ENCODE measurements at regions not wholly inside any gene's neighbourhood (a gene's known extent, or its start where the extent isn't known, plus 50 kb on each side); places are given as distances from the start of the nearest gene placed in this dataset.
"Not testable (repeated sequence)": the region's sequence is repeated elsewhere in the genome, so short reads cannot be mapped to it uniquely, and the experiment has no call there.

DNA sequence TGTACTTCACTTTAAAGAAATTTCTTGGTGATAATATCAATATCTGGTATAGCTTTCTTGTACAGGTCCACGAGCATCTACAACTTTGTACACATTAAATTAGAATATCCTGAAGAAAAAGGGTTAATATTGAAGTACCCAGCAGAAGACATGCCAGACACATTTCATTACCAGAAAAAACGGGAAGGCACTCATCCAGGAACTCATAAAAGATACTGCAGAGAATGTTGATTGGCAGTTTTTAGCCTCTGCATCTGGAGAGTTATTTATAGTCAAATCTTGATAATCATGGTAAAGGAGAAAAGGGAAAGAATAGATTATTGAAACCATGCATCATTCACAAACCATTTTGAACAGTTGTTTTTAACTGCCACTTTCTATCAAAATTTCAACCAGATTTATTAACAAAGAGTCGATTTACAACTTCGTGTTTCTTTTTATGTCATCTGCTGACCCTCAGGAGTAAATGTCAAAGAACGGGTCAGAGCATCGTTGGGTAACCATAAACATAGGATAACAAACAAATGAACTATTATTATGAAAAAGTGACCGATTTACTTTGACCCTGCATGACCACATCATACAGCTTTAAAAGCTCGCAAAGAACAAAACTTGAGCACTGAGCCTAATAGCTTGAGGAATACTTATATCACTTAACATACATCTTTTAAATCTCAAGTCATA, 229.2 kb upstream of the SGK1 start:
- DNase-seq = no peak

DNA sequence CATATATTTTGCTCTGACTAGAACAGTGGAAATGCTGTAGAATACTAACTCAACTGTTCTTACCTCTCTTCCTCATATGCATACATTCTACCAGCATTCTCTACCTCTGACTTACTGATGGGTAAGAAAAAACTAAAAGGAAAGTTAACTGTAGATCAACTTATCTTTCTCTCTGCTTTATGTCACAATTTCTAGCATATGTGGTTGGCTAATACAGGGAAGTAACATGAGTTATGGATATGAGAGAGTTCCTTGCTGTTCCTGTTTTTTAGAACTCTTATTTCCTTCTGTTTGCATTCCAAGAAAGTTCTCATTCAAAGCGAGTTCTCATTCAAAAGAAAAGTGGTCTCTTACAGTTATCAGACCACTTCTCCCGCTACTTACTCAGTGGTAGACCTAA, 226.8 kb upstream of the SGK1 start:
- DNase-seq = no peak

DNA sequence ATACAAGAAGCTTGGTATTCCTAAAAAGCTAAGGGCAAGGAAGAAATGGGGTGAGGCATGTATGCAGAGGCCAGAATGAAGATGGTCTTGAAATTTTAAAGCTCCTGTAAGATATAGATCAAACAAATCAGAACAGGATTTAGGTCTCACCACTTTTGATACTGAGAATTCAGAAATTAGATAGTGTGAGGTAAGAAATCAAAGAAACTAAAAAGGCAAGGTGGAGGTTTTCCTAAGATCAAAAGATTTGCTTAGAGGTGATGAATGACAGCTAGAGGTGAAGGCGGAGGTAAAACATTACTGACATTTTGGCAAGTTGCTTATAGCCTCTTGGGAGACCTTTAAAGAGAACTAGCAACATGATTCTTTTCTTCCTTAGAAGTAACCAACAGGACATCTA, 225.2 kb upstream of the SGK1 start:
- DNase-seq = no peak

DNA sequence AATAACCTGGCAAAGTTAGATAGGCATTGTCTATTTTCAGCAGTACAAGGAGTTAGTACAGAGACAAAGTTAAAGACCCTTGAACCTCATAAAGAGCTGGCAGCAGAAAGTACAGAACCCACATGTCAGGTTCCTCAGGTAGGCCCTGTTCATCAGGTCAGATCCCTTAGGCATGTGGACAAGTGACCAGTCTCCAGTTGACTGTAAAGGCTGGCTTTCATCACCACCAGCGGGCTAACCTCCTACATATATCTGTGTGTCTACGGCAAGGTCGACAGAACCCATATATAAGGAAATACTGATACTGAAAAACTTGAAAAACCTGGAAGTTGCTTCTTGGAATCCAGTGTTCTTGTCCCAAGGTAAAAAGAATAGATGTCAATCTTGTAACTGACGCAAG, 223.1 kb upstream of the SGK1 start:
- DNase-seq = no peak

DNA sequence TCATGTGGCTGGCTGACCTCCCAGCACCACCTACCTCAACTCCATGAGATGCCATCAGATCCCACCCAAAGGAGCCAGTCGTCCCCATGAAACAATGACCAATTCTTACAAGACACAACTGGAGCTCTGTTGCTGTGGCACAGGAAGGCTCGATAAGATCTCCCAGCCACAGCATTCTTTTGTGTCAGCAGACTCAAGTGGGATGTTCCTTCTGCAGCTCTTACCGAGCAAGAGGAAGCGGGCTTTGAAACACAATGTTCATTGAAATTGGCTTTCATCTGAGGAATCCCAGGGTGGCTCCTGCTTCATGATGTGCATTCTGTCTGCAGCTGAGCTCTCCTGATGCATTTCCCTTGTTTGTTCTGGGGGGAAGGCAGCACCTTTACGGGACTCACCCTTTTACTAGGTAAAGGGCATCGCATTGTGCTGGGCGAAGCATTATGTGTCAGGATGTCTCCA, 222.0 kb upstream of the SGK1 start:
- DNase-seq = no peak

DNA sequence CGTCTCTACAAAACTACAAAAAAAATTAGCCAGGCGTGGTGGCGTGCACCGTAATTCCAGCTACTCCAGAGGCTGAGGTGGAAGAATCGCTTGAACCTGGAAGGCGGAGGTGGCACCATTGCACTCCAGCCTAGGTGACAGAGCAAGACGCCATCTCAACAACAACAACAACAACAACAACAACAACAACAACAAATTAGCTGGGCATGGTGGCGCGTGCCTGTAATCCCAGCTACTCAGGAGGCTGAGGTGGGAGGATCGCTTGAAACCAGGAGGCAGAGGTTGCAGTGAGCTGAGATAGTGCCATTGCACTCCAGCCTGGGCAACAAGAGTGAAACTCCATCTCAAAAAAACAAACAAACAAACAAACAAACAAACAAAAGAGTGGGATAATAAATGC, 219.9 kb upstream of the SGK1 start:
- DNase-seq = not testable (repeated sequence)

DNA sequence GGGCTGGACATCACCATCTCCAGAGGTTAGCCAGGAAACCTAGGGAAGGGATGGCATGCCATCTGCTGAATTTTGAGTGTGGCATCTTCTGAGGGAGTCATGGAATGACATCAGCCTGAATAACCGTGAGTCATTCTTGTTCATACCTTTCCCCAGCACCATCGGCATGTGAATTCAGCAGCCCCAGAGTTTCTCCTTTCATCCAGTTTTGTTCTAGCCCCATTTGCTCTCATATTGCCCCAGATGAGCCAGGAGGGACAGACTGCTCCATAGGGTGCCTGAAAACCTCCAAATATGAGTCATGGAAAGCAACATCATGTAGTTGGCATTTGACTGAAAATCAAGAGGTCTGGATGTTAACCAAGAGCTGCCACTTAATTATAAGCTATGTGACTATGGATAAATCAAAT, 219.2 kb upstream of the SGK1 start:
- DNase-seq = no peak

DNA sequence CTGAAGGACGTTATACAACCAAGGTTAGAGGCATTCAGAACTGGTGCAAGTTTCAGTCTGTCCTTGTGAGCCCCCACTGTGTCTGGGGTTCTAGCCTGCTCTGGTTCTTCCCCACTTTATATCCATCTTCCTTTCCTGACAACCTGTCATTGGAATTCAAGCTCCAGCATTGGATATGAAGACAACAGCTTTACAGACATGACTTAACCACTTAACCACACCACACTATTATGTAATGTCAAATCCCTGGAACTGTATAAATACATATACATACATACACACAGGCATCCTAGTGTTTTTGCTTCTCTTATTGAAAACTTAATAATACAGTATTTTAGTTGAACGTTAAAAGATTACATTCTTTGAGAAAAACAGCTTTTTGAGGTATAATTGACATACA, 217.9 kb upstream of the SGK1 start:
- DNase-seq = no peak

DNA sequence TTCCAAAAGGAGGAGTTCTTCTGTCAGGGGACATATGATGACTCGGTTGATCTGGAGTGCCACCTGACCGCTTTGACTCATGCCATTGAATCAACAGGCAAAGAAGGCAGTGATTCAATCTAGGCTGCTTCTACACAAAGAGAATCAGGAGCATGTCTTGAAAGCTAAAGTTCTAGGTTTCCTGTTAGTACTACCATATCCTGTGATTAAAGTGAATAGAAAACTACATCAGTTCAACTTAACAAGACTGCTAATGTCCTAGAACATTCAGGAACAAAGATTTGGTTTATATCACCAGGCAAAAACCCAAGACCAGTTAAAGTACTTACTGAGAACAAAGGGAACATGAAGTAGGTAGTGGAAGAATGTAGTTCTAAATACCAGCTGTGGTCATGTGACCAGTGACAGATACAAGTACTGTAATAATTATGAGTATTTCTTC, 216.8 kb upstream of the SGK1 start:
- no peak for DNase-seq

DNA sequence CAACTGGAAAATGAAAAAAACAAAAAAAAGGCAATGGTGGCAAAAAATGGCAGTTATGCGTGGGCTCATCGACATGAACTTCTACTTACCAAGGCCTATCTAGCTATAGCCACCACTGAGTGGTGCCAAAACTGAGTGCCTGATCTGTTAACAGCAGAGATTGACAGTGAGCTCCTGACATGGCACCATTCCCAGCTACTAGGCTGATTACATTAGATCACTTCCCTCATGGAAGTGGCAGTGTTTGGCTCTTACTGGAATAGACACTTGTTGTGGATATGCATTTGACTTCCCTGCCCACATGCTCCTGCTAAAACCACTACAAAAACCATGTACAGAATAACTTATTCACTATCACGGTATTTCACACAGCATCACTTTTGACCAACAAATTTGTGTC, 216.1 kb upstream of the SGK1 start:
- DNase-seq = no peak

DNA sequence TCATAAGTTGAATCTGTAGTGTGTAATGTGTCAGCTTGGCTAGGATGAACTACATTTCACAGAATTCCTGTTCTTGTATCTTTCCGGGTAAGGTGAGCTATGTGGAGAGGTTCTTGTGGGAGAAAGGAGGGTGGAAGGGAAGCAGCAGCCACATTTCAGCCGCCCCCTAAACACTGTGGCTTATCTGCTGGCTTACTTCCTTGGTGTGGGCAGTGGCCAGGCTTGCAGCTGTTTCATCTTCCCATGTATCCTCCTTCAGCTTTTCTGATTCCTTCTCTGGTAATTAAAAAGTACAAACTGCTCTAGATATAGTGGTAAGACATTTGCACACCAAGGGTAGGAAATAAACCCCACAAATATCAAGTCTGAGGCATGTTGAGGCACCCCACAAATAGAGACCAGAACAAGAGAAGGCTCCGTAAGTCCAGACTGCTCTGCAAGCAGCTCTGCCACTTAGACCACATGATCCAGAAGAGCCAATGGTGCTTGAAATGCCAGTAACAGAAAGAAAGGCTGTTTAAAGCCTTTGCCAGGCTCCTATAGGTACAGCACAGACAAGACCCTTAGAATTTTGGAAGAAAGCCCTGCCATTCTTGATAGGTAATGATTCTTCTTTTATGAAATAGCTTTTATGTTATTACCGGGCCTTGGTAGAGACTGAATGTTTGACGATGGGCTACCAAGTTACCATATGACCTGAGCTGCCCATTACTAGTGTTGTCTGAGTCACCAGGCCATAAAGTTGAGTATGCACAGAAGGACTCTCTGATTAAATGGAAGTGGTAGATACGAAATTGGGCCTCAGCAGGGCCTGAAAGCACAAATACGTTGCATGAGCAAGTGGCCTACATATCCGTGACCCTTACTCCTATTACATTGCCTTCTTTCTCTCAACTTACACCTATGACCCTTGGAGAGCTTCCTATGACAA, 215.0 kb upstream of the SGK1 start:
- no peak for DNase-seq

DNA sequence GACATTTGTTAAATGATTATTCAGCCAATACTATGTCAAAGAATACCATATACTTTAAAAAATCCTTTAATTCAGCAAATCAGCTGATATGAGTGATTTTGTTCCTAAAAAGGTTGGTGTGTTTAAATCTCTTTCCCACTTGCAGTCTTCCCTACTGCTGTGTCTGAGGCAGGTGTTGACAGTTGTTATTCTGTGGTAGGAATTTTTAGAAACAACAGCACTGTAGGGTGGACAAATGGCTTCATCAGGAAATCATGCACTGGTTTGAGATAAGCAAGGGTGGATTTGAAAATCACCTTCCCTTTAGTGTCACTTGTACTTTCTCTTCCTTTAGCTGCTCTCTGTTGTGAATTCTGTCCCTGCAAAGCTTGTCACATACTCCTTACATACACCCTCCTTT, 213.7 kb upstream of the SGK1 start:
- no peak for DNase-seq

DNA sequence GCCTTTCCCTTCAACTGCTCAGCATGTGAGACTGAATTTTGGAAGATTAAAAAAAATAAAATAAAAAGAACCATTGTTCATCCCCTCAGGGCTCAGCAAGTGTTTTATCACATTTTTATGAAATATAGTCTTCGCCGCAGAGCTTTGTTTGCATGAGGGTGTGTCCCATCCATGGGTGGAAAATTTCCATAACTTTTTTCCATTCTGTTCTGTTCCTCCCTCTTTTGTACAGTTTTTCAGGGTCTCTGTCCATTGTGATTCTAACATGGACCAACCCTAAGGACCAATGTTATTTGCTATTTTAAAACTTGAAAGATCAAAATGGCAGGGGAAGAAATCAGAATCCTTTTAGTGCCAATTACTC, 213.3 kb upstream of the SGK1 start:
- DNase-seq = no peak

DNA sequence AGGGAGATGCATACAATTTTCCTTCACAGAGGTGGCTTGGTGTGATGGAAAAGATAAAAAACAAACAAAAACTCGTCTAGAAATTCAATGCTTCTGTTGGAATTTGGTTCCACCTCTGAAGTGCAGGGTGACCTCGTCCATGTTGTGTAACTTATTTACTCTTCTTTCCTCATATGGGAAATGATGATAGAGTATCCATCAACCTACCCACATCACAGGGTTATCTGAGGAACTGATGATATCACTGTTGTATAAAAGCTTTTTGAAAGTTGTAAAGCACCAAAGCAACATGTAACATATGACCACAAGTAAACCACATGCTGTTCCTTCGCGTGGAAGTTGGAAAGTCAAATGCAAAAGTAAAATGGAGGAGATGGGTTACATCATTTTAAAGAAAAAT, 212.0 kb upstream of the SGK1 start:
- no peak for DNase-seq

DNA sequence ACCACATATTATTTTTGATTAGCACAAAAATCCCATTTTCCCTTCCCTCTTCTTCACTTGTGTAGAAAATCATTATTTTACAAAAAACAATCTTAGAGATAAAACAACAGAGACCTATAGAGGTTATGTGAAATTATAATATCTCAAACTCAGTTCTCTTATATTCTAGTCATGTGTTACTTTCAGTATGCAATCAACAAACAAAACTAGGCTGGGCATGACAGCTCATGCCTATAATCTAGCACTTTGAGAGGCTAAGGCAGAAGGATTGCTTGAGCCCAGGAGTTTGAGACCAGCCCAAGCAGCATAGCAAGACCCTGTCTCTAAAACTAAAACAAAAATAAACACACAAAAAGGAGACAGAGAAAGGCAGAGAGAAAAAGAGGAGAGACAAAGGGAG, 211.4 kb upstream of the SGK1 start:
- DNase-seq = no peak

DNA sequence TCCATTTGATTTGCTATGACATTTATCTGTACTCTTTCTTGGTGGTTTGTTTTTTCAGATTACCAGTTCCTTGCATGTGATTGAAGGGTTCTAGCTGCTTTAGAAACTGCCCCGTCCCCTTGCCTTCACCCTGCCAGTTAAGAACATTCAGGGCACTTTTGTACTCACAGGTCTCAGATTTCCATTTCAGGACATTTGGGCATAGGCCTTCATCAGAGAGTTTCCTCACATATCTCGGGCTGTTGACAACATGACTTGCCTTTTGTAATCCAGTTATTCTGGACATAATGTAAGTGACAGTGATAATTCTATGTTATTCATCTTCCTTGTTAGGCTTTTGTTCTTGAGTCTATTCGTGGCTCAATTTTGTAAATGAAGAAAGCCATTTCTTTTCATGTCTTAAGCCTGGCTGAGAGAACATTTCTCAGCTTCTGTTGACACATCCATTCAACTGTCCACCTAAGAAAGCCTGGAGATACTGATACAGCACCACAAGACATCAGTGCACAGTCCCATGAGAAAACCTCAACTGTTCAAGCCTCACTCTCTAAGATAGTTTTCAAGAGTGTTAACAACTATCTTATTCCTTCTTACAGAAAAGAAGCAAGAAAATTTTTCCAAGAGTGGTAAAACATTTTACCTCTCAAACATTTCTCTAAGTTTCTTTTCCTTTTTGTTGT, 209.3 kb upstream of the SGK1 start:
- DNase-seq = no peak

DNA sequence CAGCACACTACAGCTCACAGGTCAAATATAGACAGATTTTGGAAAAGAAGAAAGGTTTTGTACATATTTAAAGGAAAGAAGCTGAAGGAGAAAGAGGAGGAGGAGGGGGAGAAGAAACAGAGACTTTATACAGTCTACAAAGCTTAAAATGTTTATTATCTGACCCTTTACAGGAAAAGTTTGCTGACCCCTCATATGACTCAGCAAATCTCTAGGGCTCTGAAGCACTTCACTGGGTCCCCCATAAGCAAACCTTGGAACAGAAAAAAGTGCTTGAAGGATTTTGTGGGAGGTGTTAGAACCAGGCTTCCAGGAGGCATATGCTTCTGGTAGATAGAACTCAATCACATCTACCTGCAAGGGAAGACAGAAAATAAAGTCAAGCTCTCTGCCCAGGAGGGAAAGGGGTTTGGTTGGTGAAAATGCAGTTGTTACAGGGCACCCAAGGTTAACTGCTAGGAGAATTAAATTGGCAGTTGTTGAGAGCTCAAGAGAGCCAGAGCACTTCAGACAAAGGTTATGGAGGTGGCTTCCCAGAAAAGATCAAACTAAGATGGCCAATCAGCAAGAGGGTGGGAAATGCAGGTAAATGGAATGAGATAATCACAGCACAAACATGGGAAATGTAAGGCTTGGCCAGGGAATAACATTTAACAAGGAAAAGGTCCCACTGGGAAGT, 207.4 kb upstream of the SGK1 start:
- DNase-seq = no peak

DNA sequence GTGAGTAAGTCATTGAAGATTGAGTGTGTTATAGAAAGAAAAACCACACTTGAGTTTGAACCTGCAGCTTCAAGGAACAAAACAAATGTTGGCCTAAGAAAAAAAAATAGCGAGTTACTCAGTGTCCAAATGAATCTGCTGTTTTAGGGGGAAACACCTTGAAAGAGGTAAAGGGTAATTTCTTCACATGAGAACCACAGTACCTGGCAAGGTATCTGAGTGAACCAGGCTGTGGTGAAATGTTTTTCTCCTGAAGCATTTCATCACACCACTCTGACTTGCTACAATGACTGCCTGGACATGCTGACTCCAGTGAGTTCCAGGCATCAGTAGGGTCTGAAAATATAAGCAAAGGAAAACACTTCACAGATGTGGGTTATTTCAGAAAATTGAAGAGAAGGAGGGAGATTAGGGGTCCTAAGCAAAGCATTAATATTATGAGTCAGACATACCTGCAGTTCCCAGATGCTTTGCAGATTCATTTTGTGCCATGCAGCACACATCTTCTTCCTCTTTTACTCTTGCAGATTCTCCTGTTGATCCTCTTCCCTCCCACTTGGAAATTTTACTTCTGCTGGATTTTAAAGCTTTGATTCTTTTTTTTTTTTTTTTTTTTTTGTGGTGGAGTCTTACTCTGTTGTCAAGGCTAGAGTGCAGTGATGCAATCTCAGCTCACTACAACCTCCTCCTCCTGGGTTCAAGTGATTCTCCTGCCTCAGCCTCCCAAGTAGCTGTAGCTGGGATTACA, 206.2 kb upstream of the SGK1 start:
- no peak for DNase-seq

DNA sequence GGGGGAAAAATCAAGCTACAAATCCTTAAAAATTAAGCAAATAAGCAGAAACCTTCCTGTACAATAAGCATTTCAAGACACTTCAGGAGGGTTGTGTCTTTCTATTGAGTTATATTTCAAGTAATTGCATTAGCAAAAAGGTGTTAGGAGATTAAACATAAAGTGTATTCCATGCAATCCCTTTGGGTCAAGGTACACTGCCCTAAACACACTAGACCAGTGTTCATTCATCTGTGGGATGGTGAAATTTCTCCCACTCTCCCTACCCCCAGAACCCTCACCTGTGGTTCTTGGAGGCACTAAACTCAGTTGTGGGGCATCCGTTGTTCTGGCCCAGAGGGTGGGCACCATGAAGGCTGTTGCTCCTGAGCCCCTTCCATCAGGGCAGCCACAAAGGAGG, 205.1 kb upstream of the SGK1 start:
- no peak for DNase-seq

DNA sequence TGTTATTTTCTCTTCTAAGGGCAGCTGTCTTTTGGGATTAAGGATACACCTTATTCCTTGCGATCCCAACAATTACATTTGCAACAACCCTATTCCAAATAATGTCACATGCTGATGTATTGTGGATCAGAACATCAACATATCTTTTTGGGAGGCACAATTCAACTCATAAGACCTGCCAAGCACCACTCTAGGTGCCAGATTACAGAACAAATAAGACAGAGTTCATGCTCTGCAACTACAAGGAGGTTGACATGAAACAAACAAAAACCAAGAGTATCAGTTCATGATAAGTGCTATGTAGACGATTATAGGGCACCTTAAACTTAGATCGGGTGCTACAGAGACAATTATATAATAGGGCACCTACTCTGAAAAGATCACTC, 203.2 kb upstream of the SGK1 start:
- no peak for DNase-seq

DNA sequence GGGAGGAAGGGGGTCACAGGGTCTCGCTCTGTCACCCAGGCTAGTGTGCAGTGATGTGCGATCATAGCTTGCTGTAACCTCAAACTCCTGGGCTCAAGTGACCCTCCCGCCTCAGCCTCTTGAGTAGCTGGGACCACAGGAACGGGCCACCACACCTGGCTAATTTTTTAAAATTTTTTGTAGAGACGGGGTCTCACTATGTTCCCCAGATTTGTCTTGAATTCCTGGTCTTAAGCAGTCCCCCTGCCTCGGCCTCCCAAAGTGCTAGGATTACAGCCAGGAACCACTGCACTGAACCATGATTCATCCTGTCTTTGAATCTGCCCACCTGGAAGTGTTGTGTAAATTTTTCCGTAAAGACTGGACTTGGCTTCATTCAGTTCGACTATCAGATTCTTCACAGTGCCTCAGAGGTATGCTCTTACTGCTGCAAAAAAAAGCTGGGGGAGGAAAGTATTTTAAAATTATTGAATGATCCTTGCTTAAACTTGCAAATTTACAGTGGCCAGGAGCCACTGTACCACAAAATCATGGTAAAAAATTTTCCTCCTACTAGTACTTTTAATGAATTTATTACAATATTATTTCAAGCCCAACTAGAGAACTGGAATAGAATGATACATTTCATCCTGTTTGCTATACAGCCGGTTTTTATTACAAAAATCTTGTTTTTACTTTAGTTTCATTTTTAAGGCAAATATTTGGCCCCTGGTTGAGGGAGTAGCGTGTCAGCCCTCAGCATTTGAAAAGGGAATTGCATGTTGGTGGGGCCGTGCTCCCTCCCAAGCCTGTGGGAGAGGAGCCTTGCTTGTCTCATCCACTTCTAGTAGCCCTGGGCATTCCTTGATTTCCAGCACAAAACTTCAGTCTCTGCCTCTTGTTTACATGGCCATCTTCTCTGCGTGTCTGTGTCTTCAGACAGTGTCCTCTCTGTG, 202.5 kb upstream of the SGK1 start:
- DNase-seq = no peak
